ENCODE measurements at regions not wholly inside any gene's neighbourhood (a gene's known extent, or its start where the extent isn't known, plus 50 kb on each side); places are given as distances from the start of the nearest gene placed in this dataset.

DNA sequence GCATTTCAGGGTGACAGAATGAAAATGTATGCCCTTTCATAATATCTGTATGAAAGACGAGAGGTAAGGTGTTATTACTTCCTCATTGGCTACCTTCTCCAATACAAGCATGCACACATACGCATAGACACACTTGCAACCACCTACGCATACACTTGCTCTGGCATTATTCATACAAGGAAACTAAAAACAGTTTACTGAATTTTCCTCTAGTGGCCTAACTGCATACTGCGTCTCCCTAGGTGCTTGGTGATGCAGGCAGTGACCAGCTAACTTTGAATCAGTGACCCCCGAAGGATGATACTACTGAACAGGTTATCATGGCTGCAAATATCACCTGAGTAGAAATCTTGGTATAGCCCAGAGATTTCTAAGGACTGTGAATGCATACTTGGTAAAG, 593.1 kb downstream of the PKHD1 start:
- no peaks in the 10 kb centered on the region for H3K27me3 ChIP-seq (ENCODE audit: control insufficient read depth, insufficient read depth, low read length)
- TF ChIP-seq, protein P1, sequence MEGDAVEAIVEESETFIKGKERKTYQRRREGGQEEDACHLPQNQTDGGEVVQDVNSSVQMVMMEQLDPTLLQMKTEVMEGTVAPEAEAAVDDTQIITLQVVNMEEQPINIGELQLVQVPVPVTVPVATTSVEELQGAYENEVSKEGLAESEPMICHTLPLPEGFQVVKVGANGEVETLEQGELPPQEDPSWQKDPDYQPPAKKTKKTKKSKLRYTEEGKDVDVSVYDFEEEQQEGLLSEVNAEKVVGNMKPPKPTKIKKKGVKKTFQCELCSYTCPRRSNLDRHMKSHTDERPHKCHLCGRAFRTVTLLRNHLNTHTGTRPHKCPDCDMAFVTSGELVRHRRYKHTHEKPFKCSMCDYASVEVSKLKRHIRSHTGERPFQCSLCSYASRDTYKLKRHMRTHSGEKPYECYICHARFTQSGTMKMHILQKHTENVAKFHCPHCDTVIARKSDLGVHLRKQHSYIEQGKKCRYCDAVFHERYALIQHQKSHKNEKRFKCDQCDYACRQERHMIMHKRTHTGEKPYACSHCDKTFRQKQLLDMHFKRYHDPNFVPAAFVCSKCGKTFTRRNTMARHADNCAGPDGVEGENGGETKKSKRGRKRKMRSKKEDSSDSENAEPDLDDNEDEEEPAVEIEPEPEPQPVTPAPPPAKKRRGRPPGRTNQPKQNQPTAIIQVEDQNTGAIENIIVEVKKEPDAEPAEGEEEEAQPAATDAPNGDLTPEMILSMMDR (IDR thresholded peaks at IDR 0.05): no peak
- H3K9ac ChIP-seq: no peak overlapping the region
- no peak overlapping the region for H3K4me3 ChIP-seq (ENCODE audit: low read depth, low read length)
- no peaks in the 10 kb centered on the region for H3K4me1 ChIP-seq
- H3K27ac ChIP-seq: no peak overlapping the region
- H2AFZ ChIP-seq: no peak overlapping the region
- H3K79me2 ChIP-seq: no peaks in the 10 kb centered on the region
- H3K9me3 ChIP-seq (ENCODE audit: control insufficient read depth, low read length): no peaks in the 10 kb centered on the region
- no peak overlapping the region for H3K4me2 ChIP-seq (ENCODE audit: low read length)
- no peaks in the 10 kb centered on the region for H3K36me3 ChIP-seq (ENCODE audit: control insufficient read depth, insufficient read depth, low read length)

DNA sequence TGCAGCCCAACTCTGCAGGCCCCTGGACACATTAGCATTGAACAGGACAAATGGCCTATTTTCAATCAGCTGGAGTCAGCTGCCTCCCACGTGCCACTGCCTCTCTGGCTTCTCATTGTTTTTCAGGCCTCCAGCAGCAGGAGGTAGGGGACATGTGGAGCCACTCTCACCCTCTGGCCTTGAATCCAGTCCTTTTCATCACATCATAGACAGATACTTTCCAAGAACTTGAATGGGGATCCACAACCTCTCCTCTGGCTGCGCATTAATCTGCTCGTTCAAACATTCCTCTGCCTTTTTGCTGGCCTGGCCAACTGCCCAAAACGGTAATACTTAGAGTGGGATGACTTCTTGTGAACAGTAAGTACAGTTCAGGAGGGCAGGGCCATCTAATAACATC, 592.3 kb downstream of the PKHD1 start:
- TF ChIP-seq, protein P1 (IDR thresholded peaks at IDR 0.05): no peak
- Histone ChIP-seq H3K4me1 (no peaks in the 10 kb centered on the region), H3K9ac (no peak overlapping the region), H3K27ac (no peak overlapping the region), H3K36me3 (ENCODE audit: control insufficient read depth, insufficient read depth, low read length) (no peaks in the 10 kb centered on the region), H3K9me3 (ENCODE audit: control insufficient read depth, low read length) (no peaks in the 10 kb centered on the region), H3K27me3 (ENCODE audit: control insufficient read depth, insufficient read depth, low read length) (no peaks in the 10 kb centered on the region), H3K4me3 (ENCODE audit: low read depth, low read length) (no peak overlapping the region), H3K79me2 (no peaks in the 10 kb centered on the region), H2AFZ (no peak overlapping the region), H3K4me2 (ENCODE audit: low read length) (no peak overlapping the region)

DNA sequence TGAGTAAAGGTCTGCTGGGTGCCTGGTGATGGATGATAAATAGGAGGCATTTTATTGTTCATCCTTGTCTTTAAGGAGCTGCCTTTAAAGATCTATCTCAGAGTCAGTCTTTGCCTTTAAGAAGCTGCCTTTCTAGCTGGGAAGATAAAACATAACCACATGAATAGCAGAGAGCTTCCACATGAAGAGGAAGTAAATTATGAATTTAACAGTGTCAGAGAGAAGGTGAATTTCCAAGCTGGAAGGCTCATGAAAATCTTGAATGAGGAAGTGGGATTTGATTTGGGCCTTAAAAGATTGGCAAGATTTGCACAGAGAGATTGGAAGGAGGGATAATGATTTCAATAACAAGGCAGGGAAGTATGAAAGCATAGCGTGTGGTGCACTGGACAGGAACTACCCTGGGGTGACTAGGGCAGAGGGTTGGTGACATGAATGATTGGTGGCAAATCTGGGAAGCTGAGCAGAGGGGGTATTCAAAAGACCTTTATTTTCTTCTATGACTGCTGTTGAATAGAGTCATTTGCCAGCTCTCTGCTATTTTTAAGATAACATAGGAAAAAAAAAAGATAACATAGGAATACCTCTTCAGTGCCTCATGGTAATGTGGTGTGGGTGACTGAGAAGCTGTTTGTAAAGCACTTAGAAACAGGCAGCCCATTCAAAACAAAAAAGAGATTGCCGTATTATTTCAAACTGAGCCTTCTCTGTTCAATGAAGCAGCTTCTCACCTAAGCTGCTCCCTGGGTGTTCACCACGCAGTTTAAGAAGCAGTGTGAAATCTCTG, 591.6 kb downstream of the PKHD1 start:
- Histone ChIP-seq H3K4me2 (ENCODE audit: low read length) (no peak overlapping the region), H3K9ac (no peak overlapping the region), H3K4me3 (ENCODE audit: low read depth, low read length) (no peak overlapping the region), H3K27ac (no peak overlapping the region), H2AFZ (no peak overlapping the region), H3K36me3 (ENCODE audit: control insufficient read depth, insufficient read depth, low read length) (no peaks in the 10 kb centered on the region), H3K9me3 (ENCODE audit: control insufficient read depth, low read length) (no peaks in the 10 kb centered on the region), H3K4me1 (no peaks in the 10 kb centered on the region), H3K79me2 (no peaks in the 10 kb centered on the region), H3K27me3 (ENCODE audit: control insufficient read depth, insufficient read depth, low read length) (no peaks in the 10 kb centered on the region)
- TF ChIP-seq, protein P1 (IDR thresholded peaks at IDR 0.05): no peak

DNA sequence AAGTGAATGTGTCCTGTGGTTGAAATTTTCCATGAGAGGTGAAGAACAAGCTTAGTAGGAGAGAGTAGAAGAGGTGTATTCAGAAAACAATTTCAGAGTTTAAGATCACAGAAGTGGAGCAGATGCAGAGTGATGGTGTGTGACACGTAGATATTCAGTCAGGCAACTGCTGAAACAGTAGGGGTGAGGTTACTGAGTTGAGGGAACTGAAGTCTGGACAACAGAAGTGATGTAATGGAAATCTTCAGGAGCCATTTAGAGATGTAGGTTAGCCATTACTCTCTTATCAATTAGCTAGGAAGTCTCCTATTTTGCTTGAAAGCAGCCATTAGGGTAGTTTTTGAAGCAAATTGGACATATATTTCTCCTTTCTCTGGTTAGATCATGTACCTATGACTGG, 584.4 kb downstream of the PKHD1 start:
- H3K79me2 ChIP-seq: no peaks in the 10 kb centered on the region
- H3K9ac ChIP-seq: no peak overlapping the region
- no peaks in the 10 kb centered on the region for H3K4me1 ChIP-seq
- TF ChIP-seq, protein P1 (IDR thresholded peaks at IDR 0.05): no peak
- H3K4me2 ChIP-seq (ENCODE audit: low read length): no peak overlapping the region
- no peaks in the 10 kb centered on the region for H3K27me3 ChIP-seq (ENCODE audit: control insufficient read depth, insufficient read depth, low read length)
- no peaks in the 10 kb centered on the region for H3K36me3 ChIP-seq (ENCODE audit: control insufficient read depth, insufficient read depth, low read length)
- no peak overlapping the region for H3K4me3 ChIP-seq (ENCODE audit: low read depth, low read length)
- no peak overlapping the region for H3K27ac ChIP-seq
- no peaks in the 10 kb centered on the region for H3K9me3 ChIP-seq (ENCODE audit: control insufficient read depth, low read length)
- H2AFZ ChIP-seq: no peak overlapping the region

DNA sequence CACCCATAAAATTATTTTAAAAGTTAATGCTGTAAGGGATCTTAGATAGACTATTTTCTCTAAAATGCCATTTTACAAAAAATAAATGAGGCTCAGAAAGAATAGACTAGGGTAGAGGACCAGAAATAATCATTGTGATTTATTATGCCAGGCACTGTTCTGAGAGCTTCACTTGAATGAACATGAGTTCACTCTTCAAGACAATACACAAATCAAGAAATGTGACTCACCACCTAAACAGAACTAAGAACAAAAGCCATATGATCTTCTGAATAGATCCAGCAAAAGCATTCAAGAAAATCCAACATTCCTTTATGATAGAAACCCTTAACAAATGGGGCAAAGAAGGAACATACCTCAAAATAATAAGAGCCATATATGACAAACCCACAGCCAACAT, 582.0 kb downstream of the PKHD1 start:
- Histone ChIP-seq H3K27me3 (ENCODE audit: control insufficient read depth, insufficient read depth, low read length) (no peaks in the 10 kb centered on the region), H2AFZ (no peak overlapping the region), H3K4me3 (ENCODE audit: low read depth, low read length) (no peak overlapping the region), H3K27ac (no peak overlapping the region), H3K9ac (no peak overlapping the region), H3K9me3 (ENCODE audit: control insufficient read depth, low read length) (no peaks in the 10 kb centered on the region), H3K79me2 (no peaks in the 10 kb centered on the region), H3K4me1 (no peaks in the 10 kb centered on the region), H3K36me3 (ENCODE audit: control insufficient read depth, insufficient read depth, low read length) (no peaks in the 10 kb centered on the region), H3K4me2 (ENCODE audit: low read length) (no peak overlapping the region)
- TF ChIP-seq, protein P1 (IDR thresholded peaks at IDR 0.05): no peak

Data from parathyroid adenoma (tissue), 2 donors.